ENCODE measurements at regions not wholly inside any gene's neighbourhood (a gene's known extent, or its start where the extent isn't known, plus 50 kb on each side); places are given as distances from the start of the nearest gene placed in this dataset.

GRCh38 chr7:52297128-52297527 is 738.3 kb upstream of the POM121L12 start:
- Histone ChIP-seq H3K4me3 (no peak overlapping the region), H3K36me3 (no peaks in the 10 kb centered on the region), H3K27ac (no peak overlapping the region), H3K9me3 (no peaks in the 10 kb centered on the region), H3K4me1 (no peaks in the 10 kb centered on the region), H3K27me3 (no peaks in the 10 kb centered on the region)
- no peak for DNase-seq
- in situ Hi-C loops (cut with MboI; ENCODE audit: low pct_ligation_motif_present in 1 of 4, low pct_unique_long_range_greater_than_20kb in 1 of 4, low sequenced_read_pairs in 3 of 4) (no loop called here), intact Hi-C loops (cut with DNase I; ENCODE audit: low total_unique reads) (no loop called here)
- 80 to 93% methylated on average over 2 to 5 of the region's 5 CpGs for WGBS, 2 donors (ENCODE audit: low coverage in 1 of 2)
- no peak for TF ChIP-seq POLR2AphosphoS5 (IDR thresholded peaks at IDR 0.05)

GRCh38 chr7:52294942-52295341 is 740.5 kb upstream of the POM121L12 start:
- no peak for DNase-seq
- H3K4me1 ChIP-seq: no peaks in the 10 kb centered on the region
- in situ Hi-C loops (cut with MboI; ENCODE audit: low pct_ligation_motif_present in 1 of 4, low pct_unique_long_range_greater_than_20kb in 1 of 4, low sequenced_read_pairs in 3 of 4): no loop called here
- TF ChIP-seq POLR2A (IDR thresholded peaks at IDR 0.05) (no peak), POLR2AphosphoS5 (IDR thresholded peaks at IDR 0.05) (no peak)
- no peaks in the 10 kb centered on the region for H3K27me3 ChIP-seq
- no peak overlapping the region for H3K27ac ChIP-seq
- no peaks in the 10 kb centered on the region for H3K9me3 ChIP-seq
- no peak overlapping the region for H3K4me3 ChIP-seq
- intact Hi-C loops (cut with DNase I; ENCODE audit: low total_unique reads): no loop called here
- 90% methylated on average over 7 of the region's 7 CpGs; no CpG with 5 or more reads in 1 of the 2 donors for WGBS, 2 donors (ENCODE audit: low coverage in 1 of 2)
- H3K36me3 ChIP-seq: no peaks in the 10 kb centered on the region

- intact Hi-C loops (cut with DNase I; ENCODE audit: low total_unique reads): no loop called here
- H3K36me3 ChIP-seq: no peaks in the 10 kb centered on the region
- no peaks in the 10 kb centered on the region for H3K4me1 ChIP-seq
- in situ Hi-C loops (cut with MboI; ENCODE audit: low pct_ligation_motif_present in 1 of 4, low pct_unique_long_range_greater_than_20kb in 1 of 4, low sequenced_read_pairs in 3 of 4): no loop called here
- no peaks in the 10 kb centered on the region for H3K27me3 ChIP-seq
- H3K27ac ChIP-seq: no peak overlapping the region
- WGBS, 2 donors (ENCODE audit: low coverage in 1 of 2): 60 to 65% methylated on average over 2 of the region's 2 CpGs
- H3K9me3 ChIP-seq: no peaks in the 10 kb centered on the region
- DNase-seq: no peak
- no peak for TF ChIP-seq POLR2A (IDR thresholded peaks at IDR 0.05)
- no peak for TF ChIP-seq CTCF (IDR thresholded peaks at IDR 0.05)
- no peak for TF ChIP-seq POLR2AphosphoS5 (IDR thresholded peaks at IDR 0.05)
- no peak for TF ChIP-seq EP300 (IDR thresholded peaks at IDR 0.05; ENCODE audit: low read depth)
- H3K4me3 ChIP-seq: no peak overlapping the region
Measured at GRCh38 chr7:52289247-52289646, 746.2 kb upstream of the POM121L12 start.

GRCh38 chr7:52287698-52288097 is 747.7 kb upstream of the POM121L12 start:
- WGBS, 2 donors (ENCODE audit: low coverage in 1 of 2): 84 to 89% methylated on average over 1 of the region's 1 CpG

GRCh38 chr7:52285689-52286088 is 749.7 kb upstream of the POM121L12 start:
- no peaks in the 10 kb centered on the region for H3K27me3 ChIP-seq
- WGBS, 2 donors (ENCODE audit: low coverage in 1 of 2): 60 to 62% methylated on average over 2 of the region's 2 CpGs
- in situ Hi-C loops (cut with MboI; ENCODE audit: low pct_ligation_motif_present in 1 of 4, low pct_unique_long_range_greater_than_20kb in 1 of 4, low sequenced_read_pairs in 3 of 4): no loop called here
- no peak for DNase-seq
- TF ChIP-seq CTCF (IDR thresholded peaks at IDR 0.05) (no peak), POLR2A (IDR thresholded peaks at IDR 0.05) (no peak), EP300 (IDR thresholded peaks at IDR 0.05; ENCODE audit: low read depth) (no peak), POLR2AphosphoS5 (IDR thresholded peaks at IDR 0.05) (no peak)
- no peaks in the 10 kb centered on the region for H3K4me1 ChIP-seq
- H3K27ac ChIP-seq: no peak overlapping the region
- H3K9me3 ChIP-seq: no peaks in the 10 kb centered on the region
- H3K4me3 ChIP-seq: no peak overlapping the region
- H3K36me3 ChIP-seq: no peaks in the 10 kb centered on the region
- intact Hi-C loops (cut with DNase I; ENCODE audit: low total_unique reads): no loop called here

More at GRCh38 chr7:52287698-52288097, 747.7 kb upstream of the POM121L12 start:
- DNase-seq: no peak
- Histone ChIP-seq H3K27me3 (no peaks in the 10 kb centered on the region), H3K27ac (no peak overlapping the region), H3K4me1 (no peaks in the 10 kb centered on the region), H3K9me3 (no peaks in the 10 kb centered on the region), H3K36me3 (no peaks in the 10 kb centered on the region), H3K4me3 (no peak overlapping the region)
- in situ Hi-C loops (cut with MboI; ENCODE audit: low pct_ligation_motif_present in 1 of 4, low pct_unique_long_range_greater_than_20kb in 1 of 4, low sequenced_read_pairs in 3 of 4): no loop called here
- TF ChIP-seq POLR2A (IDR thresholded peaks at IDR 0.05) (no peak), POLR2AphosphoS5 (IDR thresholded peaks at IDR 0.05) (no peak), CTCF (IDR thresholded peaks at IDR 0.05) (no peak), EP300 (IDR thresholded peaks at IDR 0.05; ENCODE audit: low read depth) (no peak)
- intact Hi-C loops (cut with DNase I; ENCODE audit: low total_unique reads): no loop called here
